ENCODE measurements at regions not wholly inside any gene's neighbourhood (a gene's known extent, or its start where the extent isn't known, plus 50 kb on each side); places are given as distances from the start of the nearest gene placed in this dataset.

GRCh38 chr7:34275624-34276023 is 370.3 kb downstream of the BMPER start:
- DNase-seq (ENCODE audit: low read depth): peak; percentile 44

DNA sequence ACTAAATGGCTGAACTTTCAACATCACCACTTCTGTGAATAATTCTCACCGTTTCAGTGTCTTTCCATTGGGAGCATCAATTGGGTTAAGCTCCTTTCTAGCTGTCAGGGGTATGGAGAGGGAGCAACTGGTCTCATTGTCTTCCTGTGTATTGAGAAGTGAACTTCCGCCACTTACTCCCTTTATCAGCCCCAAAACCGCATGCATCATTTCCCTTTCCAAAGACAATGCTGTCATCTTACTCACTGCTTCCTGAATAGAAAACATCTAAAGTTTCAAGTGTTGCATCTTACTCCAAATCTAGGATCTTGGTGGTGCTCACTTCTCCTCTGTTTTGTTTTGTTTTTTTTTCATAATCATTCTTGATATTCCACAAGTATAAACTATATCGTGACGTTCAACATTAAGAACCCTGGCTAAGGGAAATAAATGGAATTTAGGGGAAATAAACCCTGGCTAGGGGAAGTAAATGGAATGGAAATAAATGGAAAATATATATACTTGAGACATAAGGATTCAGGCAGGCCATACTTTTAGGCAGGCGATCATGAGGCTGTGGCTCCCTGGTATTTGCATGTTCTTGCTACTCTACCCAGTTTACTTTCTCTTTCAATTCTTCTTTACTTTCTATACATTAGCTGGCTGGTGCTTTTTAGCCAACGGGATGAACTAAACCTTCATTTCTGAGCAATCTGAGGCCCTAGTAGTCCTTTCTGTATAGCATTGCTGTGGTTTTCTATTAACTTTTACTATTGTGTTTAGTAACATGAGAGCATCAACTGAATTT is 371.9 kb downstream of the BMPER start:
- peak; percentile 86 for DNase-seq (ENCODE audit: low read depth)

DNA sequence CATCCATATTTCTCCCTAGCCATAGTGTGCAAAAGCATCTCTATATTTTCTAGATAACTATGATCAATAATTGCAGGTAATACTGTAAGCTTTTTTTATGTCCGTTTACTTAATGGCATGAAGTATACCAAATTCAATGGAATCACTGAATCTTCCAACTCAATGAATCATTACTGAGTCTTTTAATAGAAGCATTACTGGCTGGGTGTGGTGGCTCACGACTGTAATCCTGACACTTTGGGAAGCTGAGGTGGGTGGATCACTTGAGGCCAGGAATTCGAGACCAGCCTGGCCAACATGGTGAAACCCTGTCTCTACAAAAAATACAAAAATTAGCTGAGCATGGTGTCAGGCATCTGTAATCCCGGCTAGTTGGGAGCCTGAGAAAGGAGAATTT is 372.5 kb downstream of the BMPER start:
- DNase-seq (ENCODE audit: low read depth): peak; percentile 23

GRCh38 chr7:34281260-34281659 is 375.9 kb downstream of the BMPER start:
- peak; percentile 40 for DNase-seq (ENCODE audit: low read depth)

DNA sequence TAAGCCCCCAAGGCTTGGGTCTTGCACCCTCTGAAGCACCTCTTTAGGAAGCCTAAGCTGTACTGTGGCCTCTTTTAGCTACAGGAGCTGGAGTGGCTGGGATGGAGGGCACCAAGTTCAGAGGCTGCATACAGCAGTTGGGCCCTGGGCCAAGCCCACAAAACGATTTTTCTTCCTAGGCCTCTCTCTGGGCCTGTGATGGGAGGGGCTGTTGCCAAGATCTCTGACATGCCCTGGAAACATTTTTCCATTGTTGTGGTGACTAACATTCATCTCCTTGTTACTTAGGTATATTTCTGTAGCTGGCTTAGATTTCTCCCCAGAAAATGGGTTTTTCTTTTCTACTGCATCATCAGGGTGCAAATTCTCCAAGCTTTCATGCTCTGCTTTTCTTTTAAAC is 375.7 kb upstream of the NPSR1 start:
- no peak for DNase-seq (ENCODE audit: low read depth)

DNA sequence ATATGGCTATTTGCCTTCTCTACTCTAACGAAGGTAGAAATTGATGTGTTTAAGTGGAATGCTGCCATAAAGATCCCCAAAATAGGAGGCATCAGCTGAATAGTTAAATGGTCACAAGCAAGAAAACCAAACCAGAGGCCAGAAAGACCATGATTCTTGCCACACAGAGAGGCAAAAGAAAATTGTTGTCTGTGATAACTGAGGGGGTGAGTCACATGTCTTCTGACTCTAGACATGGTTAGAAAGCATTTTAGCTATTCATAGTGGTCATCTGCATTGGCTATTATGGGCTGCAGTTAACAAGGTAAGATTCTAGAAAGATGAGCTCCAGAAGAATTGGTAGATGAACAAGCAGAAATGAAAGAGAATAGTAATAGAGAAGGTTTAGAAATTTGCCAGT is 361.4 kb upstream of the NPSR1 start:
- peak; percentile 48 for DNase-seq (ENCODE audit: low read depth)

DNA sequence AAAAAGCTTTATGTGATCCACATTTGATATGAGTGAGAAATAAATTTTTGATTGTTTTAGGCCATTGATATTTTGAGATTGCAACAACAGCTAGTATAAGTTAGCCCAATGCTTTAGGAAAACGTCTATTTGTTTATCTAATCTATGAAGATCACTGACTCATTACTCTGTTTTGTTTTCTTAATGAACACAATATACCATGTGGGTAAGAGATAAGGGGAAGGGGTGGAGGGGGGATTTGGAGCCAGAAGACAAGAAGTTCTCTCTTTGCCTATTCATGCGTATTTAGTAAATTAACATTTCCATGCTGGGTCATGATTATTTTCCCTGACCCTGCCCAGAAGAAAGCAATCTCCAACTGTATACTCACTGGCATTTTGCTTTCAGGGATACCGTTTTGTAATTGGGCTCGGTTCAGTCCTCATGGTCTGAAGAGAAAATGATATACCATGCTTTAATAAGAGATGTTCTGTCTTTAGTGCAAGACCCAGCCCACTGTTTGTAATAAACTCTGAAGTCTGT is 359.5 kb upstream of the NPSR1 start:
- no peak for DNase-seq (ENCODE audit: low read depth)

DNA sequence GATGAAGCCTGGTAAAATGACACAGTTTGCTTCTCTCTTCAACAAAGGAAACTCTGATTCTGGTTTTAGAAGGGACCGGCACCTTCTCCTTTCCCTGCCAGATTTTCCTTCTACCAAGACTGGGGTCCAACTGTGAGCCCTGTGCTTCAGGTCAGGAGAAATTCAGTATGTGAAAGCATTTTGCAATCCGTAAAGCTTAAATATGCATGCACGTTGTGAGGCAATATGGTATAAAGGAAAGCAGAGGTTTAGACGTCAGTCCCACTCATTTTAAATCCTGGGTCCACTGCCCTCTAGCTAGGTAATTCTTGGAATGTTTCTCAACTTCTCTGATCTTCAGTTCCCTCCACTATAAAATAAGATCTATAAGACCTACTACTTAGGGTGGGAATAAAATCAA is 359.0 kb upstream of the NPSR1 start:
- no peak for DNase-seq (ENCODE audit: low read depth)

DNA sequence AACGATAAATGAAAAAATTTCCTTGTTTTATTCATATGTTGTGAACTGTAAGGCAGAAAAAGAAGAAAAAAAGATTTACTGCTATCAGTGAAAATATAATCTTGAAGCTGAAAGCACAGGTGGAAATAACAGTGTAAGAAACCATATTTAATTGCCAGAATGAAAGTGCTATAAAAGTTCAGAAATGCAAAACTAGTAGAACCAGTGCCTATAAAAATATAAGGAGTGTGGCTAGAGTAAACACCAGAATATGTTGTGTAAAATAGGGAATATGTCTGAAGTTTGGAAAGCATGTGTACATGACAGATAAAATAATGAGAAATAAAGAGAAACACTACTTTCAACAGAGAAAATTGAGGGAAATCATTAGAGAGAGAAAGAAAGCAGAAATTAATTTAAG is 350.5 kb upstream of the NPSR1 start:
- DNase-seq (ENCODE audit: low read depth): no peak

DNA sequence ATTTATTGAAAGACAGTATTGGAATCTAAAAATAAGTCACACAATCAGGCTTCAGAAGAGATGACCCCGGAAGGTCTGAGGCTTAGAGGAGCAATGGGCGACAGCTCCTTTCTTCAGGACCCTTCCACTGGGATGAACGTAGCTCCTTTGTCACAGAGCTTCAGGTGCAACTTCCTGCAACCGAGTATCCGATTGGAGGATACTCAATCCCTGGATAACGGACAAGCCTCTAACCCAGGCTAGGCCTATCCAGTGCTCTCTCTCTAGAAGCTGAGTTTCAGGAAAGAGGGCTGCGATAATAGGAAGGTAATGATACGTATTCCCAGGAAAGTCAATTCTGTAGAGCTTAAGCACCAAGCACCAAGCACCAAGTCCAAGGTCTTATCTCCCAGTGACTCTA is 349.4 kb upstream of the NPSR1 start:
- DNase-seq (ENCODE audit: low read depth): no peak

DNA sequence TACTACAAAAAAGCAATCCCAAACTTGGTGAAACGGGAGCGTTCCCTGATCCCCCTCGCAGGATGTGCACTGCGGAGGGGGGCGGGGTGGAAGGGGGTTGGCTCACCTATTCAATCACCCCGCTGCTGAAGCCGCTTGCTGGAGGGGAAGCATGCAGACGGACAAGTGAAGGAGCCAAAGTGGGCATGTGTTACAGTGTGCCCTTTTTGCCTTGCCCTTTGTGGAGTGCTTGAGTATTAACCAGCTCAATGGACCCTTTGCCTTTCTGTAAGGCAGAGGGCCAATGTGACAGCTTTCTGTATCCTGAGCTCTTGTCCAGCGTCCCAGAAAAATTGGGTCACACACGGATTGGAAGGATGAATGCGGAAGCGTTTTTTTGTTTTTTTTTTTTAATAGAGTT is 348.9 kb upstream of the NPSR1 start:
- no peak for DNase-seq (ENCODE audit: low read depth)

DNA sequence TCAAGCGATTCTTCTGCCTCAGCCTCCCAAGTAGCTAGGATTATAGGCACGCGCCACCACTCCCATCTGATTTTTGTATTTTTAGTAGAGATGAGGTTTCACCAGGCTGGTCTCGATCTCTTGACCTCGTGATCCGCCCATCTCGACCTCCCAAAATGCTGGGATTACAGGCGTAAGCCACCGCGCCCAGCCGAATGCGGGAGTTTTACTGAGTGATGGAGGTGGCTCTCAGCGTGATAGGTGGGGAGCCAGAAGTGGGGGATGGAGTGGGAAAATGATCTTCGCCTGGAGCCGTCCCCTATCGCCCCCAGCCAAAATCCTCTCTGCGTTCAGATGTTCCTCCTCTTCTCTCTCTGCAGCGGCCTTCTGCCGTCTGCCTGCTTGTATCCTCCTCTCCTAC is 348.4 kb upstream of the NPSR1 start:
- DNase-seq (ENCODE audit: low read depth): no peak

GRCh38 chr7:34311591-34311990 is 346.4 kb upstream of the NPSR1 start:
- no peak for DNase-seq (ENCODE audit: low read depth)

GRCh38 chr7:34312624-34313023 is 345.4 kb upstream of the NPSR1 start:
- DNase-seq (ENCODE audit: low read depth): no peak

- DNase-seq (ENCODE audit: low read depth): no peak
Observed at GRCh38 chr7:34313289-34313688, 344.7 kb upstream of the NPSR1 start.

GRCh38 chr7:34315032-34315431 is 343.0 kb upstream of the NPSR1 start:
- DNase-seq (ENCODE audit: low read depth): peak; percentile 92

- DNase-seq (ENCODE audit: low read depth): no peak
Observed at GRCh38 chr7:34317039-34317438, 341.0 kb upstream of the NPSR1 start.

- no peak for DNase-seq (ENCODE audit: low read depth)
Observed at GRCh38 chr7:34320412-34320811, 337.6 kb upstream of the NPSR1 start.

GRCh38 chr7:34320926-34321661 is 336.9 kb upstream of the NPSR1 start:
- peak; percentile 94 for DNase-seq (ENCODE audit: low read depth)

DNA sequence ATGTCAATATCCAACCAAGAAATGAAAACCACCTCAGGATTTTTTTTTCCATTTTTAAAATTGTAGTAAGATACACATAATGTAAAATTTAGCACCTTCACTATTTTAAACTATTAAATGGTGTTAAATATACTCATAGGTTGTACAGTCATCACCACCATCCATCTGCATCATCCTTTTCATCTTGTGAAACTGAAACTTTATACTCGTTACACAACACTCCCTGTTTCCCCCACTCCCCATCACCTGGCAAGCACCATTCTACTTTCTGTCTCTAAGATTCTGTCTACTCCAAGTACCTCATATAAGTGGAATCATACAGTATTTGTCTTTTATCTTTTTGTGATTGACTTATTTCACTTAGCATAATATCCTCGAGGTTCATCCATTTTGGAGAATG is 335.2 kb upstream of the NPSR1 start:
- no peak for DNase-seq (ENCODE audit: low read depth)

- DNase-seq (ENCODE audit: low read depth): peak; percentile 49
Observed at GRCh38 chr7:34327681-34328080, 330.3 kb upstream of the NPSR1 start.

DNA sequence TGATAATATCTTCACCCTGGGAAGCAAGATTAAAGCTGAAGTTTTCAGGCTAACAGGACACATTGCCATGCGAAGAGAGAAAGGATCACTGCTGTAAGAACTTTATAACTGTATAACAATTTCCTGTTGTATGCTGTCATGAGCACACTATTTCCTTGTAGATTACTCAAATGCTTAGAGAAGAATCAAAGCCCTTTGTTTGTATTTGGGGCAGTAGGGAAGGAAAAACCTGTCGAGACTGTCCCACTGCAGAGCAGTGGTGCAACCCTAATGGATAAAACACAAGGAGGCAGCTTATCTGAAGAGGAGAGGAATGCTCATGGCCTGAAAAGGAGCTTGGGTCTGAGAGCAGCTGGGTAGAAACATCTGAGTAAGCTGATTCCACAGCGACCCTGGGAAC is 327.7 kb upstream of the NPSR1 start:
- DNase-seq (ENCODE audit: low read depth): no peak

DNA sequence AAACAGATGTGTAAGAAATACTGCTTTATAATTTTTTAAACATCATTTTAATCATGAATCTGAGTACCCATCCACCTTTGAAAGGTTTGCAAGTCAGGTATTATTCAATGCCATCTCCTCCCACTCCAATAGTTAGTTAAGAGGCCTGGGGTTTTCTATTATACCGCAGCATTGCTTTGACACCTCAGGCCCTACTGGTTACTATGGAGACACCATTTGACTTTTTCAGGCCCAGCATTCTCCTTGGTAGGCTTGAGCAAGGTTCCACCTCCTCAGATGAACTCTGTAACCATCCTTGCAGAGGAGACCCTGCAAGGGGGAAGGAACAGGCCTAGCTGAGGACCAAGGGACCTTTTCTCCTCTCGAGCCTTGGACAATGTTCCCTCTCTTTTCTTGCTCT is 326.9 kb upstream of the NPSR1 start:
- no peak for DNase-seq (ENCODE audit: low read depth)

All from ELR (cell line).